Left lung (tissue), 4 donors: ENCODE measurements at regions not wholly inside any gene's neighbourhood (a gene's known extent, or its start where the extent isn't known, plus 50 kb on each side); places are given as distances from the start of the nearest gene placed in this dataset.

Source experiments
- ATAC-seq: fragments of 200-7000 bp; cut with Tn5 transposase; one replicate; pipeline ENCODE4 v1.9.1; 2020; ENCODE audit warnings: moderate library complexity
- DNase-seq, 4 donors: peaks; one replicate each; pipeline ENCODE4 v3.0.0-alpha.2; 2013 to 2020
- H3K27ac ChIP-seq, 2 donors: fragments of 200-600 bp; sonication (generic) in 1 of 2; one replicate each; pipeline versions ENCODE4 v1.5.0 to v1.8.0; 2020 to 2021
- H3K27me3 ChIP-seq, 2 donors: fragments of 200-600 bp; sonication (generic) in 1 of 2; one replicate each; pipeline versions ENCODE4 v1.5.0 to v1.8.0; 2020 to 2021
- H3K36me3 ChIP-seq, 2 donors: fragments of 200-600 bp; sonication (generic) in 1 of 2; one replicate each; pipeline versions ENCODE4 v1.5.0 to v1.8.0; 2020 to 2021
- H3K4me1 ChIP-seq, 2 donors: fragments of 200-600 bp; one replicate each; pipeline ENCODE4 v1.8.0; 2021
- H3K4me3 ChIP-seq, 2 donors: fragments of 200-600 bp; sonication (generic) in 1 of 2; one replicate each; pipeline versions ENCODE4 v1.5.0 to v1.8.0; 2020 to 2021; ENCODE audit warnings: mild to moderate bottlenecking in 1 of 2
- H3K9me3 ChIP-seq, 2 donors: fragments of 200-600 bp; sonication (generic) in 1 of 2; one replicate each; pipeline versions ENCODE4 v1.5.0 to v1.8.0; 2020 to 2021
- CTCF ChIP-seq, 2 donors: fragments of 200-600 bp; sonication (generic) in 1 of 2; IDR thresholded peaks; one replicate each; pipeline versions ENCODE4 v1.5.0 to v1.8.0; 2021; ENCODE audit warnings: antibody characterized with exemption in 2 of 2
- intact Hi-C, 2 donors: fragments of 100-400 bp; cut with DNase I; formaldehyde crosslinking; loops; one replicate each; pipeline versions ENCODE4 v1.11.2 to v1.14.2; 2022
- donor health status: DM: no; HTN: yes; CAD: no.
- donor health status: DM: no; HTN: no; CAD: no.

- no peak overlapping the region for H3K4me3 ChIP-seq
- peaks cover 0 to 5% of the 10 kb centered on the region in 2 donors for H3K4me1 ChIP-seq
- intact Hi-C loops: no loop called here
- DNase-seq (no peak), ATAC-seq (no peak)
- no peaks in the 10 kb centered on the region for H3K36me3 ChIP-seq
- H3K27ac ChIP-seq: no peak overlapping the region
- H3K9me3 ChIP-seq: no peaks in the 10 kb centered on the region
- no peaks in the 10 kb centered on the region for H3K27me3 ChIP-seq
- no peak for TF ChIP-seq CTCF (IDR thresholded peaks at IDR 0.05)
These were observed 189.9 kb downstream of the PLPP4 start for GRCh38 chr10:120646738-120647456.

DNA sequence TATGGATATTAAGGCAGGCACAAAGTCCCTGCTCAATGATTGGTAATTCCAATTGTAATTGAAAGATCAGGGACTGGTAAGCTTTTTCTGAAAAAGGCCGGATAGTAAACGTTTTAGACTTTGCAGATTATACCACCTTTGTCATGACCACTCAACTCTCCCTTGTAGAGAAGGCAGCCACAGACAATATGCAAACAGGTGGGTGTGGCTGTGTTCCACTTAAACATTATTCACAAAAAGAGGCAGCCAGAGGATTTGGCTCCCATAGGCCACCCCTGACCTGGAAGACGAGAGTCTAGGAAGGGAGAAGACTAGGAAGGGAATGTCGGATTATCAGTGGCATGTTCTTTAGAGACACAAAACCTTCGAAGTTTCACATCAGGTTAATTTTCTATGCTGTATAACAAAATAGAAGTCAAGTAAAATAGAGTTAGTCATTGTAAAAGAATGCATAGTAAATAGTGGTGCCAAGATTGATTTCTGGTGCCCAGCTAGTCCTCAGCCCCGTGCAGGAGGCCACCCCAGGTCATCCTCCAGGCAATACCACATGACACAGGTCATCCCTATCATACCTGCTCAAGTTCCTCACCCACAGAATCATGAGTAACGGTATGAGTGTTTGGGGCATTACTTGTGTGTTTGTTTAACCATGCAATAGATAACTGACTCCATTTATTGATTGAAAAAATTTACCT is 193.8 kb downstream of the PLPP4 start:
- DNase-seq (no peak), ATAC-seq (no peak)
- no peak for TF ChIP-seq CTCF (IDR thresholded peaks at IDR 0.05)
- no peaks in the 10 kb centered on the region for H3K4me1 ChIP-seq
- no peaks in the 10 kb centered on the region for H3K36me3 ChIP-seq
- H3K27me3 ChIP-seq: no peaks in the 10 kb centered on the region
- no peak overlapping the region for H3K27ac ChIP-seq
- intact Hi-C loops: no loop called here
- no peaks in the 10 kb centered on the region for H3K9me3 ChIP-seq
- H3K4me3 ChIP-seq: no peak overlapping the region

GRCh38 chr10:120656107-120656506 is 195.1 kb upstream of the WDR11 start:
- TF ChIP-seq CTCF (IDR thresholded peaks at IDR 0.05): no peak
- Histone ChIP-seq H3K27me3 (no peaks in the 10 kb centered on the region), H3K36me3 (no peaks in the 10 kb centered on the region), H3K27ac (no peak overlapping the region), H3K4me3 (no peak overlapping the region), H3K4me1 (no peaks in the 10 kb centered on the region), H3K9me3 (no peaks in the 10 kb centered on the region)
- intact Hi-C loops: no loop called here
- DNase-seq (no peak), ATAC-seq (no peak)

GRCh38 chr10:120657371-120657770 is 193.8 kb upstream of the WDR11 start:
- Histone ChIP-seq H3K27ac (no peak overlapping the region), H3K4me3 (no peak overlapping the region), H3K27me3 (no peaks in the 10 kb centered on the region), H3K9me3 (no peaks in the 10 kb centered on the region), H3K36me3 (no peaks in the 10 kb centered on the region), H3K4me1 (no peaks in the 10 kb centered on the region)
- no peak for ATAC-seq
- TF ChIP-seq CTCF (IDR thresholded peaks at IDR 0.05): no peak
- intact Hi-C loops: no loop called here
- DNase-seq: no peak

DNA sequence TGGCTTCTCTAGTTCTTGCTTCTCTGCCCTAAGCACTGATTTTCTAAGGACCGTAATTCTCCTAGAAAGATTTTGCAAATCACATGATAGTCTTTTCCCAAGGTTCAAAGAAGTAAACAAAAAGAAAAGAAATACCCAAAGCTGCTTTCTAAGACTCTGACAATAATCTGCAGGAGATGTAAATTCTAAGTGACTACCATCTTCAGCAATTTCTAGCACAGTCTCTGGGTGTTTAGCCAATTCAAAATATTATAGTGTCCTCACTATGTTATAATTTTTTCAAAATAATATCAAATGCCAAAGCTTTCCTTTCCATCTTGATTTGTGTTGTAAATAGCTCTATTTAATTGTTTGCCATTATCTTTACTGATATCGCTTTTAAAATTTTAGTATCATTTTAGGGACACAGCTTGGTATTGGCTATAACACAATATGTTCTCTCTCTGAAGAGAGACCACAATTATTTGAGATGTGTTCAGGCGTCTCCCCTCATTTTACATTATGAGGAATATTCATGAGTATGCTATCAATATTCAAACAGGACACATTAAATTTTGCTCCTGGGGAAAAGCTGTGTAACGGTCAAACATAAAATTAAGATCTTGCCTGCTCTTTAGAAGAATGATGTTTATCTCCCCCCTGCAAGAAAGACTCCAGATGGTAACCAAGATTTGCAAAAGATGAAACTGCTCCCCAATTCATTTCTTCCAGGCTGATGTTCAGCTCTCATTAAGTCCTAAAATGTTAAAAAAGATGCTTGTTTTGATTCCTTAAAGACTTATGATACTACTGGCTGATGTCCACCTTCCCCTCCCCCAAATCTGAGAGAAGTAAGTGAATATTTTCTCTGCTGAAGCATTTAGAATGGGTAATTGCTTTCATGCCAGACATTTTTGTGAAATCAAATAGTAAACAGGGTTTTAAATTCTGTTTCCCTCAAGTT is 191.9 kb upstream of the WDR11 start:
- no peak overlapping the region for H3K27ac ChIP-seq
- ATAC-seq: no peak
- no peak for TF ChIP-seq CTCF (IDR thresholded peaks at IDR 0.05)
- no peaks in the 10 kb centered on the region for H3K27me3 ChIP-seq
- no peak for DNase-seq
- H3K4me3 ChIP-seq: no peak overlapping the region
- intact Hi-C loops: no loop called here
- no peaks in the 10 kb centered on the region for H3K9me3 ChIP-seq
- H3K36me3 ChIP-seq: no peaks in the 10 kb centered on the region
- no peaks in the 10 kb centered on the region for H3K4me1 ChIP-seq
